HG03196 (cell line): ENCODE measurements at regions not wholly inside any gene's neighbourhood (a gene's known extent, or its start where the extent isn't known, plus 50 kb on each side); places are given as distances from the start of the nearest gene placed in this dataset.
"Not testable (repeated sequence)": the region's sequence is repeated elsewhere in the genome, so short reads cannot be mapped to it uniquely, and the experiment has no call there.

ENCODE experiments used
- ATAC-seq: cut with Tn5 transposase; IDR thresholded peaks from one replicate; pipeline ENCODE4 v1.9.1; 2021; ENCODE audit not compliant: unreplicated experiment

DNA sequence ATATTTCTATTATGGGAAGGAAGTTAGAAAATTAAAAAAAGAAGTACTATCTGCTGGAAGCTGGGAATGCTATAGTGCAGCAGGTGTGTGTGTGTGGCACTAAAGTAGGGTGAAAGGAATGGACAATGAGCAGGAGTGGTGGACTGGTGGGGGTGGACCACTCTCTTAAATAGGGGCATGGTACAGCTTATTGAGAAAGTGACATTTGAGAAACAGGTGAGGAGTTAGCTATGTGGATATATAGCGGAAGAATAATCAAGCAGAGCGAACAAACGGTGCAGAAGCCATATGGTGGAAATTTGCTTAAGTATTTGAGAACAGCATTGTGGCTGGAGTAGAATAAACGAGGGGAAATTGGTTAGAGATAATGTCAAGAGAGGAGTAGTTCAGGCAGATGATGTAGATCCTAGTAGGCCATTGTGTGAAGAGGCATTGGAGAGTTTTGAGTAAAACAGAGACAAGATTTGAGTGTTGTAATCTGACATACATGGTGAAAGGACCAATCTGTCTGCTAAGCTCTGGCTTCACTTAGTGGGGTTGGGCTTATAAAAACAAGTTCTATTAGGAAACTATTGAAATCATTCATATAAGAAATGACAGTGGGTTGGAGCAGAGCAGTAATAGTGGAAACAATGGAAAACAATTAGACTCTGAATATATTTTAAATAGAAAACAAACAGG is 149.2 kb upstream of the SYT10 start:
- no peak for ATAC-seq

DNA sequence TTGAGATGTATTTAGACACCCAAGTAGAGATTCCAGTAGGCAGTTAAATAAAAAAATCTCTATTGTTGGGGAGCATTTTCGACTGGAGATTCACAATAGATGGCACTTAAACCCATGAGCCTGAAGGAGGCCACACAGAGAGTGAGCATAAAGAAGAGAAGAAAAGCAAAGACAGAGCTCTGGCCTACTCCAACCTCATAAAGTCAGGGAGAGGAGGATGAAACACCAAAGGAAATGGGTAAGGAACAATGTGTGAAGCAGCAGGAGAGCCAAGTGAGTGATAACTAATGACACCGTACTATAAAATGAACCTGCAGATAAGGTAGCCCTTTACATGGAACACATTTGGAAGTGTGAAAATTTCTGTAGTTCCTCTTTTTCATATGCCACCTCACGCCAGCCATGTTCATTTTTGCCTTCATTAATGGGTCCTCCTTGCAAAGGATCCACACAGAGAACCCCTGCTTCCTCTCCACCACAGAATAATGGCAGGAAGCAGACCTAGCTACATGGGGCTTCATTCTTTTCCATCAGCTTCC is 150.0 kb upstream of the SYT10 start:
- ATAC-seq, result no peak

DNA sequence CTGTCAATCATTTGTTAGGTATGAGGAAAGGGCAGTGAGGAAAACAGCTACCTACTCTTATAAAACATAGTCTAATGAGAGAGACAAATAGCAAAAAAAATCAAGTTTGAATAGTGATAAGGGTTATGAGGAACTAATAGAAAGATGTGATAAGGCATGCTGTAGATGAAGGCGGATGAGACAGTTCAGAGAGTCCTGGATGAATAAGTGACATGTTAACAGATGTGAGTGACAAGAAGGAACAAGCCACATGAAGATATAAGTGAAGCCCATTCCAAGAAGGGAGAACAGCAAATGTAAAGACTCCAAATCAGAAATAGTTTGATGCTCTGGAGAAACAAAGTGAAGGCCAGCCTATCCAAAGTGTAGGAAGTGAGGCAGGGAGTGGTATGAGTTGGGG is 154.1 kb upstream of the SYT10 start:
- ATAC-seq, result no peak

DNA sequence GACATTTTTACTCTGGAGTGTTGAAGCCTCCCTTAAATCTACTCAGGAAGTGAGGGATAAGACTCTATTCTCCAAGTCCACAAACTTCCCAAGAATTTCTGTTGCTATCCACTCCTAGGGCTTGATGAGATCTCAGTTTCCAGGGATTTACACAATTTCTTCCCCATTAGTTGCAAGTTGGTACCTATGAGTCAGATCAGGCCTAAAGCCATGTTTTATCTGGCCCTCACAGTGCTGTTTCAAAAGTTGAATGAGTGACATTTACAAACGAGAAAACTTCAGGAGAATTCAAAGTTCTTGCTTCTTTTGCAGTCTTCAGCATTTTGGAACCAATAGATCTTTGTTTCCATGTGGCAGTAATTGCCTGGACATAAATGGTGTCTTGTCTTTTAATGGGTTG is 156.4 kb upstream of the SYT10 start:
- ATAC-seq, result no peak

DNA sequence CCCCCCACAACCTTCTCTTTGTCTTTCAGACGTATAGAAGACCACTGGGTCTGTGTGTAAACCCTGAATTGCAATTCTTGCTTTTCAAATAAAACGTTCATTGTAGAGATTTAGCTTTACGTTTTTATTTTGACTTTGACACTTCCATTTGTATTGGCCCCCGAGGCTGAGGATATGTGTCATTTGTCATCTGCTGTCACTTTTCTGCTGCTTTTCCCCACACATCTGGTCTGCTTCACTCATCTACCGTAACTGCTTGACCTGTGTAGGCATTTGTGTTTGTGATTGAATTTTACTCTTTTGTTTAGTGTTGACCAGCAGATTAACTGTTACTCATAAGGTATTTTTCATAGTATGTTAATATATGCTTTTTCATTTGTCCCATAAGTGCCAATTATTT is 157.2 kb upstream of the SYT10 start:
- no peak for ATAC-seq

DNA sequence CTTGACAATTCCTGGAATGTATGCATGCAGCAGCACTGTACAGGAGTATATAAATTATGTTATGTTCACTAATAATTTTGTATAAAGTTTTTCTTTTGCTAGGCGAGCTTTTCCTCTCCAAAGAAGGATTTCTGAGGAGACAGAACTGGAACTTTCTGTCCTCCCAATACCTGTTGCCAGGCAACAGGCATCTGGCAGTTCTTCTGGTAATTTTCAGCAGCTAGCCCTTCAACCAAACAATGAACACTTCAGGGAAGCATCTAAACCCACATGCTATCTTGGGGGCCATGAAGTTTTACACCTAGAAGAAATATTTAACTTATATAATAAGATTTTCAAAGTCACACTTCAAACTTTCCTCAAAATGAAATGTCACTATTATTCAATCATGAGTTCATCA is 162.9 kb upstream of the SYT10 start:
- no peak for ATAC-seq

DNA sequence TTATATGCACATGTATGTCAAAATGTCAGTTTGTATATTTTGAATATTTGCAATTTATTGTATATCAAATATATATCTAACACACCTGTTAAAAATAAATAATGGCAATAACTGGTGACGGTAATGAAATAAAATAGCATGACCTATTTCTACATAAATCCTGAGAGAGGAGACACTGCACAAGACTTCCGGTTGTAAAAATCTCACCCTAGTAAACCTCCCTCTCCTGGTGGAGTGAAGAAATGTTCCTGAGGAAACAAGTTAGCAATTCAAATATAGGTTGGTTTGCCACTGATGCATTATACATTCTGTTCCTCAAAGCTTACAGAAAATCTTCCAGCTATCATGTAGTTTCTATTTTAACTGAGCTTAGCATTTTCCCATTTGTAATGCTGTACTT is 166.1 kb upstream of the SYT10 start:
- no peak for ATAC-seq

DNA sequence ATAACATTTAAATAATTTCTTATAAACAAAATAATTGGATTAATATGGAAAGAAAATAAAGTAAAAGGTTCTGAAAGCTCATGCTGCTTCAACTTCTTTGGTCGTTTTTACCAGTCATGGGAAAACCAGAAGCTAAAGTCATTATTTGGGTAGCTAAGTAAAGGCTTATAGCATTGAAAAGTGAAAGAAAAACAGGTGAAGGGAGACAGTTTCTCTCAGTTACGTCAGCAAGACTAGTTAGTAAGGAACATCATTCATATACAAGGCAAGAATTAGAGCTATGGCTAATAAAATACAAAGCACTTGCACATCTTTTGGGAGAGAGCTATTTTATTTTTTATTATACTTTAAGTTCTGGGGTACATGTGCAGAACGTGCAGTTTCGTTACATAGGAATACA is 170.3 kb upstream of the SYT10 start:
- no peak for ATAC-seq

DNA sequence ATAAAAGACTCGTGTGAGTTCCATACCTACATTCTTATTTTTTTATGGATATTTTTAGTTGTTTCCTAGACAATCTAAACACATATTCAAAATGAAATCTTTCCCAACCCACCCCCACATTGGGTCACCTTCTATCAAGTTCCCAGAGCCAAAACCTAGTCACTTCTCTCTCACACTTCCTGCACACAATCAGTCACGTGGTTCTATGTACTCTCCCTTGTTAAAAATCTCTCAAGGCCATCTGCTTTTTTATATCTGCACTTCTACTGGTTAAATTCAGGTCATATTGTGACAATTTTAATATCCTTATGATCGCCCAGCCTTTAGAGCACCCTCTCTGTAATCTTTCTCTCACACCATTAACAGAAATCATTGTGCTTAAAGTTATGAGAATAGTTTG is 175.0 kb upstream of the SYT10 start:
- no peak for ATAC-seq

DNA sequence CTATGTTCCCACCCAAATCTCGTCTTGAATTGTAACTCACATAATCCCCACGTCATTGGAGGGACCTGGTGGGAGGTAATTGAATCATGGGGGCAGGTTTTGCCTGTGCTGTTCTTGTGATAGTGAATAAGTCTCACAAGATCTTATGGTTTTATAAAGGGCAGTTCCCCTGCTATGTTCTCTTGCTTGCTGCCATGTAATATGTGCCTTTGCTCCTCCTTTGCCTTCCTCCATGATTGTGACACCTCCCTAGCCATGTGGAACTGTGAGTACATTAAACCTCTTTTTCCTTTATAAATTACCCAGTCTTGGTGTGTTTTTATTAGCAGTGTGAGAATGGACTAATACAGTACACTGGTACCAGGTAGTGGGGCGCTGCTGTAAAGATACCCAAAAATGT is 177.6 kb upstream of the SYT10 start:
- ATAC-seq, result no peak

DNA sequence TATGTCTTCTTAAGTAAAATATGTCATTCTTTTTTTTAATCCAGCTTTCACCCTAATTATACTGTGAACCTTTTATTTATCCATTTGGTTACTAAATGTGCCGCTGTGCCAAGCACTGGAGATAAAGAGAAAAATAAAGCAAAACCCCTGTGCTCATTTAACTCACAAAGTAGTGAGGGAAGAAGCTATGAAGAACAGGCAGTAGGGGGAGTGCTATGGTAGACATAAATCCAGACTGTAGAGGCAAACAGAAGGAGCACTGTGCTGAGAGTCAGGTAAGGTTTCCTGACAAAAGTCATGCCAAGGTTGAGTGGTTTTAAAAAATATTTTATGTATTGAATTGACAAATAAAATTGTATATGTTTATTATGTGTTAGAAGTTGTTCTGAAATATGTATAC is 188.5 kb upstream of the SYT10 start:
- no peak for ATAC-seq

DNA sequence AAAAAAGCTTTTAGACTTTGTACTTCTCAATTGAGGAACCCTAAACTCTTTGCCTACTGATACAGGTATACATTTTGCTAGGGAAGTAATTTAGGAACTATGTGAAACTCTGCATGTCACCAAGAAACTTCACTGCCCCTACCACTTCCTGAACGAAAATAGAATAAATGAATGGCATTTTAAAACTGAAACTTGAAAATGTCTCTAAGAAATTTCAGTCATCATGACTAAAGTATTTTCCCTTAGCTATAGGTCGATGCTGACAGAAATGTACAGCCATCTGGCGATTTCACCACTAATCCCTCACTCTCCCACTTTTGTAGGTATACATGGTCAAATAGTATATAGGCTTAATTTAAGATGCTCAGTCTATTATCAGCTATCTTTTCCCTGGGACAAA is 194.9 kb upstream of the SYT10 start:
- ATAC-seq, result no peak

DNA sequence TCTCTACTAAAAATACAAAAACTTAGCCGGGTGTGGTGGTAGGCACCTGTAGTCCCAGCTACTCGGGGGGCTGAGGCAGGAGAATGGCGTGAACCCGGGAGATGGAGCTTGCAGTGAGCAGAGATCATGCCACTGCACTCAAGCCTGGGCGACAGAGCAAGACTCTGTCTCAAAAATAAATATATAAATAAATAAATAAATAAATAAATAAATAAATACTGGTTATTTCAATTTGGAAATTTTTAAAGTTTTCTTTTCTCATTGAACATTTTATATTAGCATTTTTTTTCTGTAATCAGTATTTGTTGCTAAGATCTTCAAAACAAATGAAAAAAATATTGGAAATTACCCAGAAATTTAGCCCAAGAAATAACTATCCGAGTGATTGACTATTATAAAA is 197.3 kb upstream of the SYT10 start:
- not testable (repeated sequence) for ATAC-seq

DNA sequence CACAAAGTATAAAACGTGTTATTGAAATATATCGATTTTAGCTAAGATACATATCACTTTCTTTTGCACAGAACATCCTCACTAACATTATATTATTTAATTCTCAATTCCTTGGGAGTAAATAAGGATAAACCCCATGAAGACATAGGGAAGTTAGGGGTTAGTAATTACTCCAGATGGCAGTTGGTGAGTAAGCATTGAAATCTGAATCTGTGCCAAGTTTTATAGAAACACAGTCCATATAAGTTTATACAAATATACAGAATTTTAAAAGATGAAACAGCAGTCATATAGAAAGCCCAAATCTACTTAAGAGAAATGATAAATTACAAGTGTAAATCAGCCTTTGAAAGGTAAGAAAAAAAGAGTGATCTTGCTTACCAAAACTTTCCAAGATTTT is 200.4 kb upstream of the SYT10 start:
- ATAC-seq, result no peak

DNA sequence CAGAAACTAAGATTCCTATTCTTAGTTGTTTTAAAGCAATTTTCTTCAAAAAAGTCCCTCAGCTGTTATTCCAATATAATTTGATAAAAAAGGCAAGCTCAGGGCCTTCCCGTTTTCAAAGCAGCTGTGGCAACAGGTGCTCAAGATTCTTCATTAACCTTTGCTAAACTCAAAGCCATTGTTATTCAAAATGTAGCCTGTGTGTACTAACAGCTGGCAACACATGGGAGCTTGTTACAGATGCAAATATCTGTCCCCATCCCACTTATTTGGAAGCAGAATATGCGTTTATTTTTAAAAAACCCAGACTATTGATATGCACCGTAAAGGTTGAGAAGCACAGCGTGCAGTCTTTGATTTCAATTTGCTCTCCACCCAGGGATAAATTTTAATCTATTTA is 210.4 kb upstream of the SYT10 start:
- no peak for ATAC-seq

DNA sequence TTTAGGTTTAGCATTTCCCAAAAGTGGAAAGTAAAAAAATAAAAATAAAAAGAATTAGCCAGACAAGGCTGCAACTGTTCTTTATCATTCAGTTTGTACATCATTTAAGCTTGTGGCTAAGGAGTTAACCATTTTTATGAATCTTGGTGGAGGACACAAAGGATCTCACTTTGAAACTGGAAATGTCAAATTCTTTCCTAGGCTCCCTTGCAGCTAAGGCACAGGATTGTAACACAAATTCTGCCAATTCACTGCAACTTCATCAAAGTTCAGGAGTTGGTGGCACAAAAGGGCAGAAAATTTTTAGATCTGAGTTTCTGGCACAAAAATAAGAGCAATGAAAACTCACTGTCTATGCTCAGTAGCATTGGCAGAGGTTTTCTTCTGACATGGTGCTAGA is 211.2 kb upstream of the SYT10 start:
- no peak for ATAC-seq

DNA sequence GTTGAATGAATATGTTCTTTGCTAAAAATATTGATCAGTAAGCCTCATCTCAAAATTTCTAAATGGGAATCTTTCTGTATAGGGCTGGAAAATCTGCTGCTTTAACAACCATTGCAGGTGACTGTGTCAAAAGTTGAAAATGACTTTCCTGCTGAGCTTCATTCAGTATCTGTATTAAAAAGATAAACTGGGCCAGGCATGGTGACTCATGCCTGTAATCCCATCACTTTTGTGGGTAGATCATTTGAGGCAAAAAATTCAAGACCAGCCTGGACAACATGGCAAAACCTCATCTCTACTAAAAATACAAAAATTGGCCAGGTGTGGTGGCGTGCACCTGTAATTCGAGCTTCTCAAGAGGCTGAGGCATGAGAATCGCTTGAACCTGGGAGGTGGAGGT is 213.7 kb upstream of the SYT10 start:
- no peak for ATAC-seq

DNA sequence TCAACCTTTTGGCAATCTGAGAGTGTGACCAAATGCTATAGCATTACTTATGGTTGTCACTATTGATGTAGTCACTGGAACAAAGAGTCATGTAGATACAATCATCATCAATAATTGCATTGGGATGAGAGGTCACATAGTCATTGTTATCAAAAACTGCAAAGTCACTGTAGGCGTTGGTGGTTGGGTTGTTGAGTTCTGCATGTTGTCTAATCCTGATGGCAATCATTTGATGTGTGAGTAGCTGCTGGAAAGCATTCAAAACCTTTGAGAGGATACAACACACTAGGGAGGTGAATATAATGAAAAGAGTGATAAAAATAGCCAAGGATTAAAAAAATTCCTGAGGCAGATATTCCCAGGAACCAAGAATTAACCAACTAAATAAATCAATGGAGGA is 214.7 kb upstream of the SYT10 start:
- no peak for ATAC-seq

DNA sequence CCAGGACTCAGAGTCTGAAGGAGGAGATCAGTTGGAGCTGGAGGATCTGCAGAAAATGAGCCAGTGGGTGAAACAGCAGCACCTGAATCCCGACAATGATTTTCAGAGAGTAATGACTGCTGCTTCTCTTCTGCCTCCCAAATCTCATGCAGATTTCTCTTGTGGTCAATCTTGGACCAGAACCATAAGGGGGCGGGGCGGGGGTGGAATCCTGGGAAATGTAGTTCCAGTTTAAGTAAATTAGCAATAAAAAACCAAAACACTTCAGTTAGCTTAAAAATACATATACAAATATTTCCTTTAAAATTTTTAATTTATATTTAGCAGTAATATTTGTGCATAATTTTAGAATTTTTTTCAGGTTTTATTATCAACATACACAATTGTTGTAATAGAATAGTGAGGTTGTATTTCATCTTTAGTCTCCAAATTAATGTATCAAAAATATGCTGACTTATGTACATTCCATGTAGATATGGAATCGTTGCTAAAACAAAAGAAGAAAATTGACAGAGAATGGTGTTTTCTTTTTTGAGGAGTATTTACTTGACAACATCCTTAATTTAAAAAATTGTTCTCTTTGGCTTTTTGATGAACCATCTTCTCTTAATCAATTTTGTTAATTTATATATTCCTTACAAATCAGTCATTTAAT is 223.5 kb upstream of the SYT10 start:
- no peak for ATAC-seq

DNA sequence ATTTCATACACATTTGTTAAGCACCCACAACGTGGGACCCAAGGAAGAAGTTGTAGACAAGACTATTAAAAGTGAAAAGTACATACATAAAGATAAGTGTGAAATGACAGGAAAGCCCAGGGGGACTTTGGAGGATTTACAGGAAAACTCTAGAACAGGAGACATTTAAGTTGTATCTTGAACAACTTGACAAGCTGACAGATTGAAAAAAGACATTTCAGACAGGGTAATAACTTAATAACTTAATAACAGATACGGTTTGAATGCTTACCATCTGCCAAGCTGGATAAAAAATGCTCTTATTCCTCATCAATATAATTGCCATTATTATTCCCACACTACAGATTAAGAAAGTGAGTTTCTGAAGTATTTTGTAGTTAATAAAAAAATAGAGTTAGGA is 229.7 kb upstream of the SYT10 start:
- ATAC-seq, result no peak

DNA sequence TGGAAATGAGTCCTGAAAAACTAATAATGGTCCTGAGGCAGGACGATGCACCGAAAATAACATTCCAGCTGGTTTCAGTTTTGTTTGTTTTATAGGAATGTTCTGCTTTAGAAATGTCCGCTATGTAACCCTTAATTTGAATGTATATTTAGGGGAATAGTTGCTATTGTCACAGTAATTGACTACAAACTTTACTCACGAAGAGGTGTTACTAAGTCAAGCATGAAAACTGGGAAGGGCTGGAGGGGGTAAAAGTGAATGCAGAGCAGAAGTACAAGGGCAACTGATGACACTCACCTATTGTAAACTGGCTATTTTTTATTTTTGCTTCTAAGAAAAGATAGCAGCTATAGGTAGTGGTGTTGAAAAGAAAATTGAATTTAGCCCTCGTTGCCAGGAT is 230.7 kb upstream of the SYT10 start:
- no peak for ATAC-seq

DNA sequence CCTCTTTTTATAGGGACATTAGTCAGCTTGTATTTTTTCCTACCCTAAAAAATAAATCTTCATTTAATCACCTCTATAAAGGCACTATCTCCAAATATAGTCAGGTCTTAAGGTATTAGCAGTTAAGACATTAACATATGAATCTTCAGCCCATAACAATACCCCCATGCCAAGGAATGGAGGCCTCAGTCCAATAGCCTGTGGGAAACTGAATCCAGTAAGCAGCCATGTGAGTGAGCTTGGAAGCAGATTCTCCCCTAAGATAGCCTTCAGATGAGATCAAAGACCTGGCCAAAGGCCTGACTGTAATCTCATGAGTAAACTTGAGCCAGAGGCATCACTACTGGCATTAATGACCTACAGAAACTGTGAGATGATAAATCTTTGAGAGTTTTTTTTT is 232.1 kb upstream of the SYT10 start:
- no peak for ATAC-seq
